Liver (tissue), 8 donors: ENCODE measurements at regions not wholly inside any gene's neighbourhood (a gene's known extent, or its start where the extent isn't known, plus 50 kb on each side); places are given as distances from the start of the nearest gene placed in this dataset.

ENCODE experiments used
- DNase-seq: peaks from one replicate; pipeline ENCODE4 v3.0.0-alpha.2; 2017; ENCODE audit warnings: low spot score
- H3K27ac ChIP-seq, 2 donors: one replicate each; pipeline ENCODE4 v1.7.0; 2013; ENCODE audit warnings: inconsistent platforms in 2 of 2, low read length in 2 of 2, control low read depth in 1 of 2, low read depth in 1 of 2, mild to moderate bottlenecking in 1 of 2
- H3K27me3 ChIP-seq, 4 donors: one replicate each; pipeline versions ENCODE4 v1.6.1 to v1.7.0; 2013; ENCODE audit warnings: low read length in 3 of 4, inconsistent platforms in 1 of 4, mild to moderate bottlenecking in 1 of 4, moderate library complexity in 1 of 4; ENCODE audit not compliant: control insufficient read depth in 4 of 4, insufficient read depth in 4 of 4
- H3K36me3 ChIP-seq, 4 donors: one replicate each; pipeline versions ENCODE4 v1.6.1 to v1.7.0; 2013; ENCODE audit warnings: low read length in 3 of 4, mild to moderate bottlenecking in 3 of 4, low read depth in 1 of 4, moderate library complexity in 1 of 4; ENCODE audit not compliant: control insufficient read depth in 4 of 4, insufficient read depth in 3 of 4
- H3K4me1 ChIP-seq, 4 donors: one replicate each; pipeline versions ENCODE4 v1.6.1 to v1.7.0; 2013; ENCODE audit warnings: low read length in 3 of 4, mild to moderate bottlenecking in 3 of 4, moderate library complexity in 1 of 4; ENCODE audit not compliant: control insufficient read depth in 4 of 4, insufficient read depth in 4 of 4
- H3K4me3 ChIP-seq, 3 donors: one replicate each; pipeline versions ENCODE4 v1.6.1 to v1.7.0; 2013; ENCODE audit warnings: low read length in 3 of 3, control low read depth in 1 of 3, low read depth in 1 of 3, mild to moderate bottlenecking in 1 of 3
- H3K9ac ChIP-seq, 2 donors: one replicate each; pipeline ENCODE4 v1.7.0; 2013; ENCODE audit warnings: low read length in 2 of 2, mild to moderate bottlenecking in 2 of 2, moderate library complexity in 2 of 2, control low read depth in 1 of 2, low read depth in 1 of 2
- H3K9me3 ChIP-seq, 4 donors: one replicate each; pipeline versions ENCODE4 v1.6.1 to v1.7.0; 2013; ENCODE audit warnings: low read length in 3 of 4; ENCODE audit not compliant: control insufficient read depth in 4 of 4
- EGR1 ChIP-seq, 2 donors: IDR thresholded peaks; 2 replicates each; pipeline ENCODE4 v1.6.1; 2016 to 2018; ENCODE audit warnings: antibody characterized with exemption in 2 of 2, low read depth in 2 of 2
- FOXA1 ChIP-seq: IDR thresholded peaks from 2 replicates; pipeline ENCODE4 v1.6.1; 2016; ENCODE audit warnings: antibody characterized with exemption
- FOXA2 ChIP-seq: IDR thresholded peaks from 2 replicates; pipeline ENCODE4 v1.6.1; 2016; ENCODE audit warnings: antibody characterized with exemption
- GABPA ChIP-seq, 2 donors: IDR thresholded peaks in 1 of 2; conservative IDR thresholded peaks in 1 of 2; 2 replicates each; pipeline ENCODE4 v1.6.1; 2016; ENCODE audit warnings: antibody characterized with exemption in 2 of 2, mild to moderate bottlenecking in 1 of 2, moderate library complexity in 1 of 2
- HNF4A ChIP-seq, 2 donors: conservative IDR thresholded peaks; 2 replicates each; pipeline ENCODE4 v1.6.1; 2016; ENCODE audit warnings: antibody characterized with exemption in 2 of 2, mild to moderate bottlenecking in 2 of 2
- HNF4G ChIP-seq: IDR thresholded peaks from 2 replicates; pipeline ENCODE4 v1.6.1; 2016; ENCODE audit warnings: antibody characterized with exemption
- JUND ChIP-seq, 2 donors: IDR thresholded peaks; 2 replicates each; pipeline ENCODE4 v1.6.1; 2016; ENCODE audit warnings: antibody characterized with exemption in 2 of 2
- NR2F2 ChIP-seq: IDR thresholded peaks from 2 replicates; pipeline ENCODE4 v1.6.1; 2016; ENCODE audit warnings: antibody characterized with exemption
- RAD21 ChIP-seq, 2 donors: IDR thresholded peaks; 2 replicates each; pipeline ENCODE4 v1.6.1; 2016; ENCODE audit warnings: antibody characterized with exemption in 2 of 2, mild to moderate bottlenecking in 2 of 2
- SP1 ChIP-seq: IDR thresholded peaks from 2 replicates; pipeline ENCODE4 v1.6.1; 2018; ENCODE audit warnings: antibody characterized with exemption, mild to moderate bottlenecking
- TAF1 ChIP-seq: conservative IDR thresholded peaks from 2 replicates; pipeline ENCODE4 v1.6.1; 2016; ENCODE audit warnings: antibody characterized with exemption, mild to moderate bottlenecking
- YY1 ChIP-seq: IDR thresholded peaks from 2 replicates; pipeline ENCODE4 v1.6.1; 2016; ENCODE audit warnings: antibody characterized with exemption, mild to moderate bottlenecking
- WGBS: extraction: QIAGEN DNeasy Blood & Tissue Kit; methylation state at CpG from one replicate; pipeline ENCODE4 v1.1.7; 2013; 5-methylcytosine and 5-hydroxymethylcytosine counted together
- TF ChIP-seq, protein P1 (sequence below): IDR thresholded peaks from 2 replicates; pipeline ENCODE4 v1.6.1; 2016; ENCODE audit warnings: antibody characterized with exemption
- TF ChIP-seq, protein P2 (sequence below): IDR thresholded peaks from 2 replicates; pipeline ENCODE4 v1.6.1; 2016; ENCODE audit warnings: antibody characterized with exemption
- TF ChIP-seq, protein P3 (sequence below): IDR thresholded peaks from 2 replicates; pipeline ENCODE4 v1.6.1; 2016; ENCODE audit warnings: antibody characterized with exemption, mild to moderate bottlenecking
- TF ChIP-seq, protein P4 (sequence below): fragments of 150-350 bp; IDR thresholded peaks from 2 replicates; pipeline ENCODE4 v1.5.1; 2017; ENCODE audit warnings: improper control_type of control experiment, low read depth, low read length; ENCODE audit not compliant: missing input control
- TF ChIP-seq, protein P5 (sequence below): IDR thresholded peaks from 2 replicates; pipeline ENCODE4 v1.6.1; 2016; ENCODE audit warnings: antibody characterized with exemption
- donor health status: healthy.
- donor health status: healthy.
- donor health status: healthy.
- donor health status: healthy.
- donor health status: healthy.

DNA sequence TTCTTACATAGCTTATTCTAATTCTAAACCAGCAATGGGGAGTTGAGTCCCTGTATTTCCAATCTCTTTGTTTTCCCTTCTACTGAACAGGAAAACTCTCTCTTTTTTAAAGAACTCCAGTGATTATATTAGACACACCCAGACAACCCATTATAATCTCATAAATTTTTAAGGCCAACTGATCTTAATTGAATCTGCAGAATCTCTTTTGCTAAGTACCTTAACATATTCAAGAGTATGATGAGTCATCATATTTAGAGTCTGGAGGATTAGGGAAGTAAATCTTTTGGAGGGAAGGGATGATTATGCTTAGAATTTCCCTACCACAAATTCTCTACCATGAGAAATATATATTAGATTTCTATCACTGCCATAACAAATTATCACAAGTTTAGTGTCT, 705.1 kb downstream of the CENPC start:
- Histone ChIP-seq H3K9ac (no peak overlapping the region), H3K36me3 (no peaks in the 10 kb centered on the region), H3K4me3 (no peak overlapping the region), H3K9me3 (no peaks in the 10 kb centered on the region), H3K27me3 (no peaks in the 10 kb centered on the region), H3K27ac (no peak overlapping the region), H3K4me1 (no peaks in the 10 kb centered on the region)
- DNase-seq, result no peak
- no peak for TF ChIP-seq FOXA1
- no peak for TF ChIP-seq JUND (IDR thresholded peaks at IDR 0.05)
- no peak for TF ChIP-seq SP1
- no peak for TF ChIP-seq YY1
- TF ChIP-seq HNF4A (conservative IDR thresholded peaks at IDR 0.05), result no peak
- TF ChIP-seq, protein P1, sequence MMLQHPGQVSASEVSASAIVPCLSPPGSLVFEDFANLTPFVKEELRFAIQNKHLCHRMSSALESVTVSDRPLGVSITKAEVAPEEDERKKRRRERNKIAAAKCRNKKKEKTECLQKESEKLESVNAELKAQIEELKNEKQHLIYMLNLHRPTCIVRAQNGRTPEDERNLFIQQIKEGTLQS, result no peak
- TF ChIP-seq GABPA (IDR thresholded peaks at IDR 0.05 in 1 of 2, conservative IDR thresholded peaks at IDR 0.05 in 1 of 2), result no peak
- TF ChIP-seq EGR1 (IDR thresholded peaks at IDR 0.05; ENCODE audit: low read depth in 2 of 2), result no peak
- TF ChIP-seq, protein P2, sequence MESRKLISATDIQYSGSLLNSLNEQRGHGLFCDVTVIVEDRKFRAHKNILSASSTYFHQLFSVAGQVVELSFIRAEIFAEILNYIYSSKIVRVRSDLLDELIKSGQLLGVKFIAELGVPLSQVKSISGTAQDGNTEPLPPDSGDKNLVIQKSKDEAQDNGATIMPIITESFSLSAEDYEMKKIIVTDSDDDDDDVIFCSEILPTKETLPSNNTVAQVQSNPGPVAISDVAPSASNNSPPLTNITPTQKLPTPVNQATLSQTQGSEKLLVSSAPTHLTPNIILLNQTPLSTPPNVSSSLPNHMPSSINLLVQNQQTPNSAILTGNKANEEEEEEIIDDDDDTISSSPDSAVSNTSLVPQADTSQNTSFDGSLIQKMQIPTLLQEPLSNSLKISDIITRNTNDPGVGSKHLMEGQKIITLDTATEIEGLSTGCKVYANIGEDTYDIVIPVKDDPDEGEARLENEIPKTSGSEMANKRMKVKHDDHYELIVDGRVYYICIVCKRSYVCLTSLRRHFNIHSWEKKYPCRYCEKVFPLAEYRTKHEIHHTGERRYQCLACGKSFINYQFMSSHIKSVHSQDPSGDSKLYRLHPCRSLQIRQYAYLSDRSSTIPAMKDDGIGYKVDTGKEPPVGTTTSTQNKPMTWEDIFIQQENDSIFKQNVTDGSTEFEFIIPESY, result no peak
- TF ChIP-seq TAF1, result no peak
- TF ChIP-seq RAD21 (IDR thresholded peaks at IDR 0.05), result no peak
- TF ChIP-seq, protein P3, sequence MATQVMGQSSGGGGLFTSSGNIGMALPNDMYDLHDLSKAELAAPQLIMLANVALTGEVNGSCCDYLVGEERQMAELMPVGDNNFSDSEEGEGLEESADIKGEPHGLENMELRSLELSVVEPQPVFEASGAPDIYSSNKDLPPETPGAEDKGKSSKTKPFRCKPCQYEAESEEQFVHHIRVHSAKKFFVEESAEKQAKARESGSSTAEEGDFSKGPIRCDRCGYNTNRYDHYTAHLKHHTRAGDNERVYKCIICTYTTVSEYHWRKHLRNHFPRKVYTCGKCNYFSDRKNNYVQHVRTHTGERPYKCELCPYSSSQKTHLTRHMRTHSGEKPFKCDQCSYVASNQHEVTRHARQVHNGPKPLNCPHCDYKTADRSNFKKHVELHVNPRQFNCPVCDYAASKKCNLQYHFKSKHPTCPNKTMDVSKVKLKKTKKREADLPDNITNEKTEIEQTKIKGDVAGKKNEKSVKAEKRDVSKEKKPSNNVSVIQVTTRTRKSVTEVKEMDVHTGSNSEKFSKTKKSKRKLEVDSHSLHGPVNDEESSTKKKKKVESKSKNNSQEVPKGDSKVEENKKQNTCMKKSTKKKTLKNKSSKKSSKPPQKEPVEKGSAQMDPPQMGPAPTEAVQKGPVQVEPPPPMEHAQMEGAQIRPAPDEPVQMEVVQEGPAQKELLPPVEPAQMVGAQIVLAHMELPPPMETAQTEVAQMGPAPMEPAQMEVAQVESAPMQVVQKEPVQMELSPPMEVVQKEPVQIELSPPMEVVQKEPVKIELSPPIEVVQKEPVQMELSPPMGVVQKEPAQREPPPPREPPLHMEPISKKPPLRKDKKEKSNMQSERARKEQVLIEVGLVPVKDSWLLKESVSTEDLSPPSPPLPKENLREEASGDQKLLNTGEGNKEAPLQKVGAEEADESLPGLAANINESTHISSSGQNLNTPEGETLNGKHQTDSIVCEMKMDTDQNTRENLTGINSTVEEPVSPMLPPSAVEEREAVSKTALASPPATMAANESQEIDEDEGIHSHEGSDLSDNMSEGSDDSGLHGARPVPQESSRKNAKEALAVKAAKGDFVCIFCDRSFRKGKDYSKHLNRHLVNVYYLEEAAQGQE, result no peak
- TF ChIP-seq, protein P4, sequence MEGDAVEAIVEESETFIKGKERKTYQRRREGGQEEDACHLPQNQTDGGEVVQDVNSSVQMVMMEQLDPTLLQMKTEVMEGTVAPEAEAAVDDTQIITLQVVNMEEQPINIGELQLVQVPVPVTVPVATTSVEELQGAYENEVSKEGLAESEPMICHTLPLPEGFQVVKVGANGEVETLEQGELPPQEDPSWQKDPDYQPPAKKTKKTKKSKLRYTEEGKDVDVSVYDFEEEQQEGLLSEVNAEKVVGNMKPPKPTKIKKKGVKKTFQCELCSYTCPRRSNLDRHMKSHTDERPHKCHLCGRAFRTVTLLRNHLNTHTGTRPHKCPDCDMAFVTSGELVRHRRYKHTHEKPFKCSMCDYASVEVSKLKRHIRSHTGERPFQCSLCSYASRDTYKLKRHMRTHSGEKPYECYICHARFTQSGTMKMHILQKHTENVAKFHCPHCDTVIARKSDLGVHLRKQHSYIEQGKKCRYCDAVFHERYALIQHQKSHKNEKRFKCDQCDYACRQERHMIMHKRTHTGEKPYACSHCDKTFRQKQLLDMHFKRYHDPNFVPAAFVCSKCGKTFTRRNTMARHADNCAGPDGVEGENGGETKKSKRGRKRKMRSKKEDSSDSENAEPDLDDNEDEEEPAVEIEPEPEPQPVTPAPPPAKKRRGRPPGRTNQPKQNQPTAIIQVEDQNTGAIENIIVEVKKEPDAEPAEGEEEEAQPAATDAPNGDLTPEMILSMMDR, result no peak
- TF ChIP-seq, protein P5, sequence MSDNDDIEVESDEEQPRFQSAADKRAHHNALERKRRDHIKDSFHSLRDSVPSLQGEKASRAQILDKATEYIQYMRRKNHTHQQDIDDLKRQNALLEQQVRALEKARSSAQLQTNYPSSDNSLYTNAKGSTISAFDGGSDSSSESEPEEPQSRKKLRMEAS, result no peak
- TF ChIP-seq HNF4G, result no peak

DNA sequence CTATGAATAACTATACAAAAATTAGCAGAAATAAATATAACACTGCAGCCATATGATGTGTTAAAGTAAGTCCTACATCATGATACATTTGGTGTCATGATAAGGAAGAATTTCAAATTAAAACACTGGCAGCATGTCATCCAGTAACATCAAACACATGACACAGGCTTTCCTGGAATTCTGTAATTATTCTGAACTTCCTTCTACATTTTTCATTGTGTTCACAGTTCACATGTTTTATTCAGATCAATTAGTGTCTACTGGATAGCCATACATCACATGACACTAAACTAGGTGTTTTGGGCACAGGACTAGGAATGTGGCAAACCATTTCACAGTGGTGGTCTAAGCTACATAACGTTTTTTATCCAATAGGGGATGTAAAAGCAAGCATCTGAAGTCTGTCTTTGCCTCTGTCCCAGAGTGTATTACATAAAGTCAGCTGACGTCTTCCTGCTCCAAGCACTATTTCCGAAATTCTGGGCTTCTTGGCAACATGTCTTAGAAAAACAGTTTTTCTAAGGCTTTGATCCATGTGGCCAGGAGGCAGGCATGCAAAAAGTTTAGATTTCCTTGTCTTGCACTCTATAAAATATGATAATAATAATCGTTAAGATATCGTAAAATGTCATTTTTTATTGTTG, 707.9 kb downstream of the CENPC start:
- Histone ChIP-seq H3K36me3 (no peaks in the 10 kb centered on the region), H3K4me1 (no peaks in the 10 kb centered on the region), H3K4me3 (no peak overlapping the region), H3K27ac (no peak overlapping the region), H3K27me3 (no peaks in the 10 kb centered on the region), H3K9me3 (no peaks in the 10 kb centered on the region), H3K9ac (no peak overlapping the region)
- 62% methylated on average over 5 of the region's 5 CpGs for WGBS
- DNase-seq, result no peak
- TF ChIP-seq, protein P1, result no peak
- no peak for TF ChIP-seq TAF1
- no peak for TF ChIP-seq NR2F2
- TF ChIP-seq RAD21 (IDR thresholded peaks at IDR 0.05), result no peak
- TF ChIP-seq FOXA2, result no peak
- no peak for TF ChIP-seq HNF4G
- TF ChIP-seq GABPA (IDR thresholded peaks at IDR 0.05 in 1 of 2, conservative IDR thresholded peaks at IDR 0.05 in 1 of 2), result no peak
- no peak for TF ChIP-seq JUND (IDR thresholded peaks at IDR 0.05)
- TF ChIP-seq, protein P5, result no peak
- TF ChIP-seq, protein P3, result no peak
